DOHH2 (cell line): ENCODE measurements at regions not wholly inside any gene's neighbourhood (a gene's known extent, or its start where the extent isn't known, plus 50 kb on each side); places are given as distances from the start of the nearest gene placed in this dataset.

ENCODE experiments used
- EZH2phosphoT487 ChIP-seq: fragments of 200-600 bp; sonication (generic); IDR thresholded peaks from 2 replicates; pipeline ENCODE4 v1.6.1; 2017; ENCODE audit warnings: borderline replicate concordance, mild to moderate bottlenecking, antibody characterized with exemption, low read length, moderate library complexity, mixed read lengths
- TF ChIP-seq, protein P1 (sequence below): fragments of 200-600 bp; sonication (generic); IDR thresholded peaks from one replicate; pipeline ENCODE4 v1.5.1; 2014; ENCODE audit warnings: antibody characterized with exemption, mild to moderate bottlenecking, low read depth, low read length; ENCODE audit not compliant: poor library complexity, severe bottlenecking

DNA sequence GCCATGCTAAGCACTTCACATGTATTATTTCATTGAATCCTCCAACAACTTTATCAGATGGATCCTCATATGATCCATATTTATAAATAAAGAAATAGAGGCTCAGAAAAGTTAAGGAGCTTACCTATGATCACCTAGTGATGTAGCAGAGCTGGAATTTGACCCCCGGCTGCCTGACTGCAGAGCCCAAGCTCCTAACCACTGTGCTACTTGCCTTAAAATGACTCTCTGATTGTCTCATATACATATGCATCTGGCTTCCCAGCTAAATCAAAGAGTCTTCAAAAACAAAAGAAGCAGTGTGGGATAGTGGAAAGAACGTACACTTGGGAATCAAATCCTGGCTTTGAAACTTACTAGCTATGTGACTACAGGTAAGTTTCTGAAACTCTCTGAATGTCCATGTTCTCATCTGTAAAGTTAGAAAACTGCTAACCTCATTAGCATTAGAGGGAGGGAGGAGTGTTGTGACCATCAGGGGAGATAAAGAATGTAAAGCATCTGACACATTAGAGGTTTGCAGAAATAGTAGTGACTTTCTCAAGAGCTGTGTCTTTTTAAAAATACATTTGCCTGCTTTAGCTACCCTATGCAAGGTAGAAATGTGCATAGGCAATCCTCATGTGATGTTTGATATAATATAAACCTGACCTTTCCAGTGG lies 67.2 kb upstream of the BARHL2 start:
- TF ChIP-seq, protein P1, sequence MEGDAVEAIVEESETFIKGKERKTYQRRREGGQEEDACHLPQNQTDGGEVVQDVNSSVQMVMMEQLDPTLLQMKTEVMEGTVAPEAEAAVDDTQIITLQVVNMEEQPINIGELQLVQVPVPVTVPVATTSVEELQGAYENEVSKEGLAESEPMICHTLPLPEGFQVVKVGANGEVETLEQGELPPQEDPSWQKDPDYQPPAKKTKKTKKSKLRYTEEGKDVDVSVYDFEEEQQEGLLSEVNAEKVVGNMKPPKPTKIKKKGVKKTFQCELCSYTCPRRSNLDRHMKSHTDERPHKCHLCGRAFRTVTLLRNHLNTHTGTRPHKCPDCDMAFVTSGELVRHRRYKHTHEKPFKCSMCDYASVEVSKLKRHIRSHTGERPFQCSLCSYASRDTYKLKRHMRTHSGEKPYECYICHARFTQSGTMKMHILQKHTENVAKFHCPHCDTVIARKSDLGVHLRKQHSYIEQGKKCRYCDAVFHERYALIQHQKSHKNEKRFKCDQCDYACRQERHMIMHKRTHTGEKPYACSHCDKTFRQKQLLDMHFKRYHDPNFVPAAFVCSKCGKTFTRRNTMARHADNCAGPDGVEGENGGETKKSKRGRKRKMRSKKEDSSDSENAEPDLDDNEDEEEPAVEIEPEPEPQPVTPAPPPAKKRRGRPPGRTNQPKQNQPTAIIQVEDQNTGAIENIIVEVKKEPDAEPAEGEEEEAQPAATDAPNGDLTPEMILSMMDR, result no peak
- TF ChIP-seq EZH2phosphoT487, result no peak
